ENCODE measurements at regions not wholly inside any gene's neighbourhood (a gene's known extent, or its start where the extent isn't known, plus 50 kb on each side); places are given as distances from the start of the nearest gene placed in this dataset.

GRCh38 chr6:137780447-137781034 lies 86.5 kb upstream of the TNFAIP3 start:
- no peaks in the 10 kb centered on the region for H3K4me1 ChIP-seq (ENCODE audit: insufficient read depth)
- no peaks in the 10 kb centered on the region for H3K36me3 ChIP-seq (ENCODE audit: insufficient read depth)
- no peak for DNase-seq (ENCODE audit: extremely low spot score)
- H3K4me3 ChIP-seq (ENCODE audit: low read depth, low read length) = no peak overlapping the region
- peak overlapping the region; percentile 26 for H3K27ac ChIP-seq (ENCODE audit: low read depth)
- 35% methylated on average over 7 of the region's 7 CpGs for WGBS

- Histone ChIP-seq H3K4me1 (ENCODE audit: insufficient read depth) (no peaks in the 10 kb centered on the region), H3K27ac (ENCODE audit: low read depth) (no peak overlapping the region), H3K4me3 (ENCODE audit: low read depth, low read length) (no peak overlapping the region), H3K36me3 (ENCODE audit: insufficient read depth) (no peaks in the 10 kb centered on the region)
- no peak for DNase-seq (ENCODE audit: extremely low spot score)
- 93% methylated on average over 3 of the region's 3 CpGs for WGBS
These were observed 85.4 kb upstream of the TNFAIP3 start for GRCh38 chr6:137781639-137782038.

- no peak overlapping the region for H3K4me3 ChIP-seq (ENCODE audit: low read depth, low read length)
- no peak for DNase-seq (ENCODE audit: extremely low spot score)
- H3K4me1 ChIP-seq (ENCODE audit: insufficient read depth) = no peaks in the 10 kb centered on the region
- no peaks in the 10 kb centered on the region for H3K36me3 ChIP-seq (ENCODE audit: insufficient read depth)
- H3K27ac ChIP-seq (ENCODE audit: low read depth) = no peak overlapping the region
- 95% methylated on average over 10 of the region's 10 CpGs for WGBS
These were observed 84.7 kb upstream of the TNFAIP3 start for GRCh38 chr6:137782166-137783039.

GRCh38 chr6:137783710-137784109 lies 83.3 kb upstream of the TNFAIP3 start:
- H3K4me1 ChIP-seq (ENCODE audit: insufficient read depth) = no peaks in the 10 kb centered on the region
- H3K36me3 ChIP-seq (ENCODE audit: insufficient read depth) = no peaks in the 10 kb centered on the region
- WGBS = 2% methylated on average over 1 of the region's 1 CpG
- DNase-seq (ENCODE audit: extremely low spot score) = no peak
- H3K27ac ChIP-seq (ENCODE audit: low read depth) = no peak overlapping the region
- H3K4me3 ChIP-seq (ENCODE audit: low read depth, low read length) = no peak overlapping the region

- Histone ChIP-seq H3K4me3 (ENCODE audit: low read depth, low read length) (no peak overlapping the region), H3K27ac (ENCODE audit: low read depth) (no peak overlapping the region), H3K36me3 (ENCODE audit: insufficient read depth) (no peaks in the 10 kb centered on the region), H3K4me1 (ENCODE audit: insufficient read depth) (no peaks in the 10 kb centered on the region)
- WGBS = 46% methylated on average over 1 of the region's 1 CpG
- no peak for DNase-seq (ENCODE audit: extremely low spot score)
These were observed 82.5 kb upstream of the TNFAIP3 start for GRCh38 chr6:137784583-137784982.

GRCh38 chr6:137787016-137787415 lies 80.0 kb upstream of the TNFAIP3 start:
- Histone ChIP-seq H3K4me1 (ENCODE audit: insufficient read depth) (no peaks in the 10 kb centered on the region), H3K36me3 (ENCODE audit: insufficient read depth) (no peaks in the 10 kb centered on the region), H3K4me3 (ENCODE audit: low read depth, low read length) (no peak overlapping the region), H3K27ac (ENCODE audit: low read depth) (no peak overlapping the region)
- 89% methylated on average over 2 of the region's 2 CpGs for WGBS
- no peak for DNase-seq (ENCODE audit: extremely low spot score)

GRCh38 chr6:137788248-137788647 lies 78.8 kb upstream of the TNFAIP3 start:
- Histone ChIP-seq H3K27ac (ENCODE audit: low read depth) (no peak overlapping the region), H3K4me3 (ENCODE audit: low read depth, low read length) (no peak overlapping the region), H3K36me3 (ENCODE audit: insufficient read depth) (no peaks in the 10 kb centered on the region), H3K4me1 (ENCODE audit: insufficient read depth) (no peaks in the 10 kb centered on the region)
- no peak for DNase-seq (ENCODE audit: extremely low spot score)
- WGBS = 97% methylated on average over 1 of the region's 1 CpG

- no peak overlapping the region for H3K4me3 ChIP-seq (ENCODE audit: low read depth, low read length)
- WGBS = 85% methylated on average over 6 of the region's 6 CpGs
These were observed 75.5 kb upstream of the TNFAIP3 start for GRCh38 chr6:137791281-137792159.

GRCh38 chr6:137792160-137793033 lies 74.7 kb upstream of the TNFAIP3 start:
- 88% methylated on average over 6 of the region's 6 CpGs for WGBS
- no peak for DNase-seq (ENCODE audit: extremely low spot score)
- no peak overlapping the region for H3K27ac ChIP-seq (ENCODE audit: low read depth)

More at GRCh38 chr6:137791281-137792159, 75.5 kb upstream of the TNFAIP3 start:
- H3K36me3 ChIP-seq (ENCODE audit: insufficient read depth) = no peaks in the 10 kb centered on the region
- H3K4me1 ChIP-seq (ENCODE audit: insufficient read depth) = no peaks in the 10 kb centered on the region
- no peak overlapping the region for H3K27ac ChIP-seq (ENCODE audit: low read depth)
- DNase-seq (ENCODE audit: extremely low spot score) = no peak

GRCh38 chr6:137793805-137794515 lies 73.1 kb upstream of the TNFAIP3 start:
- 89% methylated on average over 8 of the region's 8 CpGs for WGBS
- Histone ChIP-seq H3K36me3 (ENCODE audit: insufficient read depth) (no peaks in the 10 kb centered on the region), H3K27ac (ENCODE audit: low read depth) (no peak overlapping the region), H3K4me1 (ENCODE audit: insufficient read depth) (no peaks in the 10 kb centered on the region), H3K4me3 (ENCODE audit: low read depth, low read length) (no peak overlapping the region)
- DNase-seq (ENCODE audit: extremely low spot score) = no peak

More at GRCh38 chr6:137792160-137793033, 74.7 kb upstream of the TNFAIP3 start:
- no peak overlapping the region for H3K4me3 ChIP-seq (ENCODE audit: low read depth, low read length)
- no peaks in the 10 kb centered on the region for H3K4me1 ChIP-seq (ENCODE audit: insufficient read depth)
- no peaks in the 10 kb centered on the region for H3K36me3 ChIP-seq (ENCODE audit: insufficient read depth)

GRCh38 chr6:137794516-137795201 lies 72.4 kb upstream of the TNFAIP3 start:
- WGBS = 84% methylated on average over 4 of the region's 4 CpGs
- H3K27ac ChIP-seq (ENCODE audit: low read depth) = no peak overlapping the region
- H3K4me1 ChIP-seq (ENCODE audit: insufficient read depth) = no peaks in the 10 kb centered on the region
- no peak for DNase-seq (ENCODE audit: extremely low spot score)
- H3K4me3 ChIP-seq (ENCODE audit: low read depth, low read length) = no peak overlapping the region
- no peaks in the 10 kb centered on the region for H3K36me3 ChIP-seq (ENCODE audit: insufficient read depth)

- Histone ChIP-seq H3K36me3 (ENCODE audit: insufficient read depth) (no peaks in the 10 kb centered on the region), H3K4me3 (ENCODE audit: low read depth, low read length) (no peak overlapping the region), H3K27ac (ENCODE audit: low read depth) (no peak overlapping the region), H3K4me1 (ENCODE audit: insufficient read depth) (no peaks in the 10 kb centered on the region)
- DNase-seq (ENCODE audit: extremely low spot score) = no peak
- 90% methylated on average over 3 of the region's 3 CpGs for WGBS
These were observed 71.6 kb upstream of the TNFAIP3 start for GRCh38 chr6:137795501-137795900.
